NCI-H446 (cell line): ENCODE measurements at regions not wholly inside any gene's neighbourhood (a gene's known extent, or its start where the extent isn't known, plus 50 kb on each side); places are given as distances from the start of the nearest gene placed in this dataset.
"Not testable (repeated sequence)": the region's sequence is repeated elsewhere in the genome, so short reads cannot be mapped to it uniquely, and the experiment has no call there.

ENCODE experiments used
- DNase-seq, 2 experiments: peaks; one replicate each; lab custom pipeline; 2025; lab: John Stamatoyannopoulos, UW

- no peak for DNase-seq
These were observed 260.2 kb downstream of the SDHAF3 start for GRCh38 chr7:97377713-97378112.

- DNase-seq, result no peak
These were observed 264.5 kb downstream of the SDHAF3 start for GRCh38 chr7:97381815-97382554.

GRCh38 chr7:97390052-97390451 is 272.6 kb downstream of the SDHAF3 start:
- no peak for DNase-seq

- DNase-seq, result no peak
These were observed 273.6 kb downstream of the SDHAF3 start for GRCh38 chr7:97390915-97391593.

GRCh38 chr7:97401398-97401797 is 283.9 kb downstream of the SDHAF3 start:
- DNase-seq, result peak in 1 of 2 experiments; percentile 7

- no peak for DNase-seq
These were observed 288.3 kb downstream of the SDHAF3 start for GRCh38 chr7:97405835-97406234.

- no peak for DNase-seq
These were observed 289.6 kb downstream of the SDHAF3 start for GRCh38 chr7:97407106-97407505.

GRCh38 chr7:97409346-97409745 is 291.8 kb downstream of the SDHAF3 start:
- no peak for DNase-seq

- no peak for DNase-seq
These were observed 300.8 kb downstream of the SDHAF3 start for GRCh38 chr7:97418312-97418711.

- no peak for DNase-seq
These were observed 302.4 kb downstream of the SDHAF3 start for GRCh38 chr7:97419898-97420297.

- no peak for DNase-seq
These were observed 303.9 kb downstream of the SDHAF3 start for GRCh38 chr7:97421307-97421930.

- no peak for DNase-seq
These were observed 304.5 kb downstream of the SDHAF3 start for GRCh38 chr7:97422046-97422445.

GRCh38 chr7:97430006-97430405 is 301.9 kb upstream of the TAC1 start:
- DNase-seq, result no peak

- DNase-seq, result no peak
These were observed 292.2 kb upstream of the TAC1 start for GRCh38 chr7:97439637-97440214.

GRCh38 chr7:97446361-97446760 is 285.5 kb upstream of the TAC1 start:
- no peak for DNase-seq

- DNase-seq, result not testable (repeated sequence)
These were observed 282.4 kb upstream of the TAC1 start for GRCh38 chr7:97449448-97449847.

- DNase-seq, result no peak
These were observed 281.4 kb upstream of the TAC1 start for GRCh38 chr7:97450516-97450915.

GRCh38 chr7:97454636-97455035 is 277.2 kb upstream of the TAC1 start:
- no peak for DNase-seq

GRCh38 chr7:97457054-97457453 is 274.8 kb upstream of the TAC1 start:
- DNase-seq, result no peak

- no peak for DNase-seq
These were observed 271.5 kb upstream of the TAC1 start for GRCh38 chr7:97460433-97460832.

GRCh38 chr7:97461596-97461995 is 270.3 kb upstream of the TAC1 start:
- DNase-seq, result no peak

GRCh38 chr7:97466071-97466470 is 265.8 kb upstream of the TAC1 start:
- DNase-seq, result no peak
